ENCODE measurements at regions not wholly inside any gene's neighbourhood (a gene's known extent, or its start where the extent isn't known, plus 50 kb on each side); places are given as distances from the start of the nearest gene placed in this dataset.

DNA sequence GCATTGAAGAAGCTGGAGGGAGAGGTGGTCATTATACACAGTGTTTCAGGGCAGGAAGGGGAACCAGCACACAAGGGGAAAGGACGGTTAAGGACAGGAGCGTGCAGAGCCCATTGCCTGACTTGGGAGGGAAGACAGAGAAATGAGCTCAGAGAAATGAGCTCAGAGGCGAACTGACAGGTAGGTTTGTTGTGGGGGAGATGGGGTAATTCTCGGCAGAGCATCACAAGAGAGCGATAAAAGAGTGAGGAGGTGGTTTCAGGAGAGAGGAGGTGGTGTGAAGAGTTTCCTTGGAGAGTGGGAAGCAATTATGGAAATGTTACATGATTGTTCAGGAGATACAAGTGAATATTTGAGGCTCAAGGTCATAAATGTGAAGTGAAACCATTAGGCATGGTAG, 61.0 kb downstream of the MRGPRX1 start:
- no peaks in the 10 kb centered on the region for H3K9me3 Mint-ChIP-seq (ENCODE audit: unreplicated experiment)
- TF ChIP-seq, protein P1, sequence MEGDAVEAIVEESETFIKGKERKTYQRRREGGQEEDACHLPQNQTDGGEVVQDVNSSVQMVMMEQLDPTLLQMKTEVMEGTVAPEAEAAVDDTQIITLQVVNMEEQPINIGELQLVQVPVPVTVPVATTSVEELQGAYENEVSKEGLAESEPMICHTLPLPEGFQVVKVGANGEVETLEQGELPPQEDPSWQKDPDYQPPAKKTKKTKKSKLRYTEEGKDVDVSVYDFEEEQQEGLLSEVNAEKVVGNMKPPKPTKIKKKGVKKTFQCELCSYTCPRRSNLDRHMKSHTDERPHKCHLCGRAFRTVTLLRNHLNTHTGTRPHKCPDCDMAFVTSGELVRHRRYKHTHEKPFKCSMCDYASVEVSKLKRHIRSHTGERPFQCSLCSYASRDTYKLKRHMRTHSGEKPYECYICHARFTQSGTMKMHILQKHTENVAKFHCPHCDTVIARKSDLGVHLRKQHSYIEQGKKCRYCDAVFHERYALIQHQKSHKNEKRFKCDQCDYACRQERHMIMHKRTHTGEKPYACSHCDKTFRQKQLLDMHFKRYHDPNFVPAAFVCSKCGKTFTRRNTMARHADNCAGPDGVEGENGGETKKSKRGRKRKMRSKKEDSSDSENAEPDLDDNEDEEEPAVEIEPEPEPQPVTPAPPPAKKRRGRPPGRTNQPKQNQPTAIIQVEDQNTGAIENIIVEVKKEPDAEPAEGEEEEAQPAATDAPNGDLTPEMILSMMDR (IDR thresholded peaks at IDR 0.05) = no peak
- H3K27ac Mint-ChIP-seq (ENCODE audit: unreplicated experiment) = no peak overlapping the region
- peaks cover 11% of the 10 kb centered on the region for H3K27me3 Mint-ChIP-seq (ENCODE audit: unreplicated experiment)
- H3K4me1 Mint-ChIP-seq (ENCODE audit: unreplicated experiment) = no peaks in the 10 kb centered on the region
- no peak for DNase-seq (ENCODE audit: extremely low spot score, unreplicated experiment)
- no peaks in the 10 kb centered on the region for H3K36me3 Mint-ChIP-seq (ENCODE audit: unreplicated experiment)
- no peak overlapping the region for H3K4me3 Mint-ChIP-seq (ENCODE audit: unreplicated experiment)

DNA sequence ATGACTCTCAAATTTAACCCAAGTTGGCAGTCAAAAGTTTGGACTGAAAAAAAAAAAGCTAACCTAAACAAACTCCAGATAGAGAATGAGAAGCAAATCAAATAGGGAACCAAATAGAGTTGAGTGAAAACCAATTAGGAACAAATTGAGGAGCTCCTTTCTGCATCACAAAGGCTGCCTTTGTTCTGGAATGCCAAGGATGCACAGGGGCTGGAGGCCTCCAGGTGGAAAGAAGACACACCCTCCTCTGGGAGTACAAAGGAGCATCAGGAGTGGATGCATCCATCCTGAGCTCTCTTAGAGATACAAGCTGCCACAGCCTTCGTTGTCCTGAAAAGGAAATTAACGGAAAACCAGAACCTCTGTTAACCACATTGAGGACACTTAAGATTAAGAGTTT, 73.3 kb downstream of the MRGPRX1 start:
- no peak for DNase-seq (ENCODE audit: extremely low spot score, unreplicated experiment)

DNA sequence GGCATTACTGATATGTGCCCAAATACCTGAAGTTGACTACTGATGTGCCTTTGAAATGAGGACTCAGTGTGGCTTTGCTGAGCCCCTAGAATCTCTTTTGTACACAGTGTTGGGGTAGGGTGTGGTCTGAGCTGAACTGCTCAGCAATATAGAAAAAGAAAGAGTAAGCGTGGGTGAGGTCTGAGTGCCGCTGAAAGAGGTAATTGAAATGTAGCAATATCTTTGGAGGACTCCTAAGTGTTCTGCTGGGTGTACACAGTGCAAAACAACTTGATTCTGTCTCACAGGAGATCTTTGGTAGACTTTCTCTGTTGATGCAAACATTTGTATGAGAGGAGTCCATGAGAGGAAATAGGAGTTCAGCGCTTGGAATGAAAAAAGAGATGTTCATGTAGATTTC, 73.7 kb upstream of the PTPN5 start:
- no peak for DNase-seq (ENCODE audit: extremely low spot score, unreplicated experiment)
- Mint-ChIP-seq H3K4me3 (ENCODE audit: unreplicated experiment) (no peak overlapping the region), H3K36me3 (ENCODE audit: unreplicated experiment) (no peaks in the 10 kb centered on the region), H3K27ac (ENCODE audit: unreplicated experiment) (no peak overlapping the region), H3K27me3 (ENCODE audit: unreplicated experiment) (peaks cover 5% of the 10 kb centered on the region), H3K4me1 (ENCODE audit: unreplicated experiment) (no peaks in the 10 kb centered on the region), H3K9me3 (ENCODE audit: unreplicated experiment) (no peaks in the 10 kb centered on the region)
- TF ChIP-seq, protein P1 (IDR thresholded peaks at IDR 0.05) = no peak

More for the DNA sequence above, 73.3 kb downstream of the MRGPRX1 start:
- H3K27ac Mint-ChIP-seq (ENCODE audit: unreplicated experiment) = no peak overlapping the region
- TF ChIP-seq, protein P1 (IDR thresholded peaks at IDR 0.05) = no peak
- no peaks in the 10 kb centered on the region for H3K4me1 Mint-ChIP-seq (ENCODE audit: unreplicated experiment)
- H3K27me3 Mint-ChIP-seq (ENCODE audit: unreplicated experiment) = peaks cover 5% of the 10 kb centered on the region
- H3K4me3 Mint-ChIP-seq (ENCODE audit: unreplicated experiment) = no peak overlapping the region
- no peaks in the 10 kb centered on the region for H3K36me3 Mint-ChIP-seq (ENCODE audit: unreplicated experiment)
- no peaks in the 10 kb centered on the region for H3K9me3 Mint-ChIP-seq (ENCODE audit: unreplicated experiment)

DNA sequence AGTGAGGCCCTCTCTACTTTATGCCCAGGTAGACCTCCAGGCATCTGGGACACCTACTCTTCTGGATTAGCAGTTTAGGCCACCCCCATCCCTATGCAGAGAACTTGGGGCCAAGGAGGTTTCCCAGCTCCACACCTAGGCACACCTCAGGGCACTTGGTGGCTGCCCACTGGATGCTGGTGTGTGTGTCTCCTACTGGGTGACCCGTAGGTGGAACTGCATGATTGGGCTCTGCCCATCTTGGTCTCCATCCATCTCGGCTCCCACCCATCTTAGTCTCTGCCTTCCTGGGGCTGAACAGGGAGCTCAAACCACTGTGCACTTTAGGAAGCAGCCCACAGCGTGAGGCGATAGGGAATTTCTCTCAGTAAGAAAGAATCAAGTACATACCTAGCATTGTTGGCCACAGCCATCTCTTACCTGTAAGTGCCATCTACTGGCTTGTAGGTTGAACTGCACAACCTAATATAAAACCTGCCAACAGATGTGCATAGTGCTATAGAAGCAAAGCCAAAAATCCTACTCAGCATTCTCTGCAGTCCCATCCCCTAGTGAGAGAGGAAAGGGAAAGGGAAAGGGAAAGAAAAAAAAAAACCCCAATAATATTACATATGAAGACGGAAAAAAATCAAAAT, 61.6 kb upstream of the PTPN5 start:
- TF ChIP-seq, protein P1 (IDR thresholded peaks at IDR 0.05) = peak; percentile 46
- DNase-seq (ENCODE audit: extremely low spot score, unreplicated experiment) = no peak
- Mint-ChIP-seq H3K9me3 (ENCODE audit: unreplicated experiment) (peaks cover 5% of the 10 kb centered on the region), H3K27me3 (ENCODE audit: unreplicated experiment) (peaks cover 19% of the 10 kb centered on the region), H3K4me1 (ENCODE audit: unreplicated experiment) (no peaks in the 10 kb centered on the region), H3K4me3 (ENCODE audit: unreplicated experiment) (no peak overlapping the region), H3K27ac (ENCODE audit: unreplicated experiment) (no peak overlapping the region), H3K36me3 (ENCODE audit: unreplicated experiment) (no peaks in the 10 kb centered on the region)

DNA sequence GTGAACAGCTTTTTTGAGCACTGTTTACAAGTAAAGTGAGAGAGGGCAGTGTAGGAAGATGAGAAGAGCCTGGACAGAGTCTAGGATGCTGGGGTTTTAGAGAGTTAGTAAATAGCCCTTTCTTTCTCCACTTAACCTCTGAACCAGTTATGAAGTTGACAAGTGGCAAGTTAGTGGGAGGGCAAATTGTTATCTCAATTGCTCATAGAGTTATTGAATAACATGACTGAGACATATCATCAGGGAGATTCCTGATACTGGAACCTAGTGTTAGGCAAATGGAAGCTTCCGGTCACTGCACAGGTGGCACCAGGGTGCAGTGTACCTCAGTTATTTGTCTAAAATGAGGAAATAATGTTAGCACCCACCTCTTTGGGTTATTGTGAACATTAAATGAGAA, 57.8 kb upstream of the PTPN5 start:
- no peaks in the 10 kb centered on the region for H3K9me3 Mint-ChIP-seq (ENCODE audit: unreplicated experiment)
- DNase-seq (ENCODE audit: extremely low spot score, unreplicated experiment) = no peak
- H3K27ac Mint-ChIP-seq (ENCODE audit: unreplicated experiment) = no peak overlapping the region
- TF ChIP-seq, protein P1 (IDR thresholded peaks at IDR 0.05) = no peak
- H3K36me3 Mint-ChIP-seq (ENCODE audit: unreplicated experiment) = no peaks in the 10 kb centered on the region
- no peak overlapping the region for H3K4me3 Mint-ChIP-seq (ENCODE audit: unreplicated experiment)
- H3K27me3 Mint-ChIP-seq (ENCODE audit: unreplicated experiment) = peaks cover 22% of the 10 kb centered on the region
- no peaks in the 10 kb centered on the region for H3K4me1 Mint-ChIP-seq (ENCODE audit: unreplicated experiment)
